Upper lobe of left lung (tissue), 6 donors: ENCODE measurements at regions not wholly inside any gene's neighbourhood (a gene's known extent, or its start where the extent isn't known, plus 50 kb on each side); places are given as distances from the start of the nearest gene placed in this dataset.

ENCODE experiments used
- ATAC-seq, 2 donors: fragments of 200-7000 bp; cut with Tn5 transposase; one replicate each; pipeline ENCODE4 v1.9.1; 2022; ENCODE audit warnings: mild to moderate bottlenecking in 2 of 2, moderate library complexity in 2 of 2; ENCODE audit not compliant: low FRiP score in 2 of 2
- DNase-seq, 2 donors: peaks; one replicate each; pipeline ENCODE4 v3.0.0-alpha.2; 2019 to 2020
- H3K27ac ChIP-seq, 4 donors: fragments of 200-600 bp; sonication (generic); one replicate each; pipeline ENCODE4 v1.5.1; 2016 to 2019
- H3K27me3 ChIP-seq, 4 donors: fragments of 200-600 bp; sonication (generic); one replicate each; pipeline ENCODE4 v1.5.1; 2017 to 2019
- H3K36me3 ChIP-seq, 4 donors: fragments of 200-600 bp; sonication (generic); one replicate each; pipeline ENCODE4 v1.5.1; 2016 to 2019
- H3K4me1 ChIP-seq, 4 donors: fragments of 200-600 bp; sonication (generic); one replicate each; pipeline ENCODE4 v1.5.1; 2018 to 2019
- H3K4me3 ChIP-seq, 4 donors: fragments of 200-600 bp; sonication (generic); one replicate each; pipeline ENCODE4 v1.5.1; 2017 to 2019; ENCODE audit warnings: mild to moderate bottlenecking in 2 of 4, moderate library complexity in 1 of 4
- H3K9me3 ChIP-seq, 4 donors: fragments of 200-600 bp; sonication (generic); one replicate each; pipeline ENCODE4 v1.5.1; 2018 to 2019
- EP300 ChIP-seq, 4 donors: sonication (generic); formaldehyde crosslinking; IDR thresholded peaks; one replicate each; pipeline ENCODE4 v1.5.1; 2017; ENCODE audit warnings: antibody characterized with exemption in 4 of 4, control low read depth in 2 of 4
- POLR2A ChIP-seq, 4 donors: fragments of 450-650 bp; IDR thresholded peaks; one replicate each; pipeline ENCODE4 v1.5.1; 2016 to 2017; ENCODE audit warnings: antibody characterized with exemption in 4 of 4, mild to moderate bottlenecking in 2 of 4
- POLR2AphosphoS5 ChIP-seq, 2 donors: sonication (generic); formaldehyde crosslinking; IDR thresholded peaks; one replicate each; pipeline ENCODE4 v1.5.1; 2017; ENCODE audit warnings: antibody characterized with exemption in 2 of 2
- WGBS, 2 donors: methylation state at CpG; one replicate each; pipeline ENCODE4 v1.1.5; 2017 to 2018; 5-methylcytosine and 5-hydroxymethylcytosine counted together
- TF ChIP-seq, protein P1 (sequence below), 6 experiments: fragments of 450-650 bp in 4 of 6; fragments of 200-600 bp in 2 of 6; sonication (generic) in 2 of 6; IDR thresholded peaks; one replicate each; pipeline ENCODE4 v1.5.1; 2016 to 2019; ENCODE audit warnings: antibody characterized with exemption in 6 of 6
- donor health status: DM: no; HTN: no; CAD: no; lungs with moderate emphysema.
- donor health status: DM: no; HTN: yes; CAD: no; lungs with severe emphysema.

DNA sequence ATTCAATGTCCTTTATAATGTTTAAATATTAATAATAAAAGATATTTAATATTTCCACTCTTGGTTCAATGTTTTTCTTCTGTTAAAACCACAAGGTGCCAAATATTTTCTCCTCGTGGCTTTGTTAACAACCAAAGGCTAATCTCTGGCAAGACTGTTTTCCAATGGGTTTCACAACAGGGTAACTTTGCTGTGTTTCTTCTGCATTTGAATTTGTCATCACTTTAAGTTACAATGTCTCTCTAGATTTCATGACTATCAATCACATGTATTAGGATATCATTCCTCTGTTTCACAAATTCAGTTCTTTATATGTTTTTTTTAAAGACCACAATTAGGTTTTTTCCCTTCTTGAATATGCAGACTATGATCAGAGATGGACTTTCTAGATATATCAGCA lies 469.8 kb upstream of the ACVR2A start:
- Histone ChIP-seq H3K4me3 (no peak overlapping the region), H3K27ac (no peak overlapping the region), H3K27me3 (no peaks in the 10 kb centered on the region), H3K36me3 (no peaks in the 10 kb centered on the region), H3K9me3 (no peaks in the 10 kb centered on the region), H3K4me1 (no peaks in the 10 kb centered on the region)
- 47 to 67% methylated on average over 1 of the region's 1 CpG for WGBS, 2 donors
- ATAC-seq (no peak), DNase-seq (no peak)
- TF ChIP-seq POLR2AphosphoS5 (IDR thresholded peaks at IDR 0.05) (no peak), POLR2A (IDR thresholded peaks at IDR 0.05) (no peak), EP300 (IDR thresholded peaks at IDR 0.05) (no peak)

GRCh38 chr2:147374423-147374811 lies 470.4 kb upstream of the ACVR2A start:
- no peak for TF ChIP-seq EP300 (IDR thresholded peaks at IDR 0.05)
- no peak for TF ChIP-seq POLR2AphosphoS5 (IDR thresholded peaks at IDR 0.05)
- TF ChIP-seq POLR2A (IDR thresholded peaks at IDR 0.05), result no peak
- TF ChIP-seq, protein P1, sequence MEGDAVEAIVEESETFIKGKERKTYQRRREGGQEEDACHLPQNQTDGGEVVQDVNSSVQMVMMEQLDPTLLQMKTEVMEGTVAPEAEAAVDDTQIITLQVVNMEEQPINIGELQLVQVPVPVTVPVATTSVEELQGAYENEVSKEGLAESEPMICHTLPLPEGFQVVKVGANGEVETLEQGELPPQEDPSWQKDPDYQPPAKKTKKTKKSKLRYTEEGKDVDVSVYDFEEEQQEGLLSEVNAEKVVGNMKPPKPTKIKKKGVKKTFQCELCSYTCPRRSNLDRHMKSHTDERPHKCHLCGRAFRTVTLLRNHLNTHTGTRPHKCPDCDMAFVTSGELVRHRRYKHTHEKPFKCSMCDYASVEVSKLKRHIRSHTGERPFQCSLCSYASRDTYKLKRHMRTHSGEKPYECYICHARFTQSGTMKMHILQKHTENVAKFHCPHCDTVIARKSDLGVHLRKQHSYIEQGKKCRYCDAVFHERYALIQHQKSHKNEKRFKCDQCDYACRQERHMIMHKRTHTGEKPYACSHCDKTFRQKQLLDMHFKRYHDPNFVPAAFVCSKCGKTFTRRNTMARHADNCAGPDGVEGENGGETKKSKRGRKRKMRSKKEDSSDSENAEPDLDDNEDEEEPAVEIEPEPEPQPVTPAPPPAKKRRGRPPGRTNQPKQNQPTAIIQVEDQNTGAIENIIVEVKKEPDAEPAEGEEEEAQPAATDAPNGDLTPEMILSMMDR (IDR thresholded peaks at IDR 0.05), result no peak
- no peaks in the 10 kb centered on the region for H3K9me3 ChIP-seq

DNA sequence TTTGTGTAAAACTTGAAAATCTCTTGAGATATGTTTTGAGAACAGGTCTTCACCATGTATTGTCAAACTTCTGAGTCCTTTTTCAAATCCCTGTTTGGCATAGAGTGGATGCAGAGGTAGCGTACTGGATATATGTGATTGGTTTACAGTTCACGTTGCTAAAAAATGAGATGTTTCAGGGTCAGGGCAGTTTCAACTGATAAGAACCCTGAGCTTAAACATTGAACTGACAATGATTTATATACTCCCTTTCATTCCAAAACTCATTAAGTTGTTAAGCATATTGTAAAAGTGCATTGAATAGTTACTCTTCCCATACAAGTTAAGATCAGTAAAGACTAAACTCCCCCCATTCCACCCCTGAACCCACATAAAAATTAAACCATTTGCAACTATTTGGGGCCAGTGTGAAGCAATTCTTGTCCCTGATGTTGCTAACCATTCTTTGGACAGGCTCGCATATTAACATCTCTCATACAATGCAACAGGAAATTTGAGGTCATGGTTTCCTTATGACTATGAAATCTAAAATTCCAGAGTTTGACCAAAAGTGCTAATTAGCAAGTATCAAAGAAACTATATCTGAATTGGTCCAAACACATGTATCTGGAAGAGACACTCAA lies 470.9 kb upstream of the ACVR2A start:
- H3K36me3 ChIP-seq, result no peaks in the 10 kb centered on the region
- no peaks in the 10 kb centered on the region for H3K4me1 ChIP-seq
- H3K9me3 ChIP-seq, result no peaks in the 10 kb centered on the region
- DNase-seq (no peak), ATAC-seq (no peak)
- no peaks in the 10 kb centered on the region for H3K27me3 ChIP-seq
- WGBS, 2 donors, result 48 to 54% methylated on average over 3 of the region's 3 CpGs
- no peak overlapping the region for H3K27ac ChIP-seq
- H3K4me3 ChIP-seq, result no peak overlapping the region
- TF ChIP-seq POLR2A (IDR thresholded peaks at IDR 0.05) (no peak), POLR2AphosphoS5 (IDR thresholded peaks at IDR 0.05) (no peak), EP300 (IDR thresholded peaks at IDR 0.05) (no peak)
- TF ChIP-seq, protein P1 (IDR thresholded peaks at IDR 0.05), result no peak

More at GRCh38 chr2:147374423-147374811, 470.4 kb upstream of the ACVR2A start:
- ATAC-seq (no peak), DNase-seq (no peak)
- Histone ChIP-seq H3K36me3 (no peaks in the 10 kb centered on the region), H3K27ac (no peak overlapping the region), H3K27me3 (no peaks in the 10 kb centered on the region), H3K4me1 (no peaks in the 10 kb centered on the region), H3K4me3 (no peak overlapping the region)

- ATAC-seq, result peak in 1 of 2 donors; percentile 48
- Histone ChIP-seq H3K27me3 (no peaks in the 10 kb centered on the region), H3K4me3 (no peak overlapping the region), H3K9me3 (no peaks in the 10 kb centered on the region), H3K36me3 (no peaks in the 10 kb centered on the region), H3K4me1 (no peaks in the 10 kb centered on the region), H3K27ac (no peak overlapping the region)
- no peak for DNase-seq
- TF ChIP-seq POLR2A (IDR thresholded peaks at IDR 0.05), result no peak
- no peak for TF ChIP-seq POLR2AphosphoS5 (IDR thresholded peaks at IDR 0.05)
- TF ChIP-seq EP300 (IDR thresholded peaks at IDR 0.05), result no peak
Measured at GRCh38 chr2:147368306-147368705, 476.5 kb upstream of the ACVR2A start.

DNA sequence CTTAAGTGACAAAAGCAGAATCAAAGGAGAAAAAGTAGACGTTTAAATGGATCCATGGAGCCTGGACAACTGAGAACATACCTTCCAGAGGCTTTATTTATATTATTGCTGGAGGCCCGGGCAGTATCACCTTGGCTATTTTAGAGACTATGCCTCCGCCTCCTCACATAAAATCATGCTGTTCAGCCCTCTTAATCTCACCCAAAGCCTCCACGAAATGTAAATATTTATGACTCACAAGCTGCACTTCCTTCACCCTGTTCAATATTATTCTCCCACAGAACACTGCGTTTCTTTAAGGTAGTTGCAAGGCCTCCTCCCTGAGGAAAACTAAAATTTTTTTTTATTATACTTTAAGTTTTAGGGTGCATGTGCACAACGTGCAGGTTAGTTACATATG lies 478.6 kb upstream of the ACVR2A start:
- ATAC-seq (no peak), DNase-seq (no peak)
- Histone ChIP-seq H3K36me3 (no peaks in the 10 kb centered on the region), H3K27ac (no peak overlapping the region), H3K27me3 (no peaks in the 10 kb centered on the region), H3K4me1 (no peaks in the 10 kb centered on the region), H3K4me3 (no peak overlapping the region), H3K9me3 (no peaks in the 10 kb centered on the region)
- TF ChIP-seq POLR2A (IDR thresholded peaks at IDR 0.05) (no peak), POLR2AphosphoS5 (IDR thresholded peaks at IDR 0.05) (no peak), EP300 (IDR thresholded peaks at IDR 0.05) (no peak)
- TF ChIP-seq, protein P1 (IDR thresholded peaks at IDR 0.05), result no peak
- WGBS, 2 donors, result 61 to 71% methylated on average over 6 of the region's 6 CpGs

DNA sequence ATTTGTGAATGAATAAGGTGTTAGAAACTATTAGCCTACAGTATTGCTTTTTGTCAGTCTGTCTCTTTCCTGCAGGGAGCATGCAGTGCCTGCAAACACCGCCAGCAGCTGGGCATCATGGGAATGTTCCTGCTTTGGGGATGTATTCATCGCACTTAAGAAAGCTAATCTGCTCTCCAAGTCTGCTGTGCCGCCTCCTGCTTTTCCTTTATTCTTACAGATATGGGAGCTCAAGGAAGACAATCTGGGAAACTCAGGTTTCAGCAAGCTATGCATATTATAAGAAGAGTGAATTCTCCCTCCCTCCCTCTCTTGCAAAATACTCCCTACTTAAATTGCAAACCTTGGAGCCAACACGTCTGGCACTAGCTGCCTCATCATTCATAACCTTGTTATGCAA lies 479.2 kb upstream of the ACVR2A start:
- ATAC-seq (no peak), DNase-seq (no peak)
- Histone ChIP-seq H3K4me1 (no peaks in the 10 kb centered on the region), H3K4me3 (no peak overlapping the region), H3K9me3 (no peaks in the 10 kb centered on the region), H3K36me3 (no peaks in the 10 kb centered on the region), H3K27ac (no peak overlapping the region), H3K27me3 (no peaks in the 10 kb centered on the region)
- TF ChIP-seq POLR2AphosphoS5 (IDR thresholded peaks at IDR 0.05) (no peak), POLR2A (IDR thresholded peaks at IDR 0.05) (no peak), EP300 (IDR thresholded peaks at IDR 0.05) (no peak)
- TF ChIP-seq, protein P1 (IDR thresholded peaks at IDR 0.05), result no peak
- 72 to 80% methylated on average over 4 of the region's 4 CpGs for WGBS, 2 donors
